ENCODE measurements at regions not wholly inside any gene's neighbourhood (a gene's known extent, or its start where the extent isn't known, plus 50 kb on each side); places are given as distances from the start of the nearest gene placed in this dataset.

DNA sequence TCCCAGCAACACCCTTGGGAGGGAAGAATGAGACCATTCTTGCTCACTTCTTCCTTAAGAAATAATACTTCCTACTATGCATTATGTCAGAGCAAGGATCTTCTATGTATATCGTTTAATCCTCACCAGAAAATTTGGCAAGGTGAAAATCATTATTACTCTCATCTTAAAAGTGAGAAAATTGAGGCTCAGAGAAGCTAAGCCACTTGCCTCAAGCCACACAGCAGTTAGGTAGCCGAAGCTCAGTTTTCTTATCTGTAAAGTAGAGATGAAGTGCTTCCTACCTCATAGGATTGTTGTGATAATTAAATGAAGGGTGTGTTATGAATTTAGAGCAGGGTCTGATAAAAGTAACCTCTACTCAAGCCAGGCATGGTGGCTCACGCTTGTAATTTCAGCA is 368.9 kb upstream of the ASIC2 start:
- Histone ChIP-seq H2AFZ (ENCODE audit: insufficient read depth, low read depth, low read length, poor library complexity, severe bottlenecking) (no peak overlapping the region), H3K4me3 (ENCODE audit: control extremely low read depth in 1 of 5, extremely low read depth in 1 of 5, insufficient read depth in 1 of 5, low read depth in 2 of 5, low read length in 4 of 5) (no peak overlapping the region), H3K4me1 (ENCODE audit: control insufficient read depth in 2 of 2, insufficient read depth in 2 of 2, low read length in 2 of 2) (no peaks in the 10 kb centered on the region), H4K20me1 (ENCODE audit: control insufficient read depth, insufficient read depth, low read length, poor library complexity, severe bottlenecking) (no peaks in the 10 kb centered on the region), H3K9ac (ENCODE audit: low read length) (no peak overlapping the region), H3K36me3 (replicated peaks in 1 of 2; ENCODE audit: control extremely low read depth in 1 of 2, control insufficient read depth in 1 of 2, extremely low read depth in 1 of 2, insufficient read depth in 2 of 2, low read length in 1 of 2) (no peaks in the 10 kb centered on the region), H3K79me2 (ENCODE audit: control insufficient read depth, insufficient read depth, low read length) (no peaks in the 10 kb centered on the region), H3K9me3 (ENCODE audit: control extremely low read depth in 1 of 3, control insufficient read depth in 2 of 3, insufficient read depth in 1 of 3, low read length in 2 of 3) (peaks cover 0 to 12% (median 0%) of the 10 kb centered on the region in 3 donors), H3K4me2 (replicated peaks; ENCODE audit: low read depth, low read length, poor library complexity, severe bottlenecking) (no peak overlapping the region), H3K27ac (ENCODE audit: low read length in 2 of 2) (no peak overlapping the region), H3K27me3 (replicated peaks in 1 of 4; ENCODE audit: control extremely low read depth in 1 of 4, control insufficient read depth in 3 of 4, insufficient read depth in 4 of 4, low read length in 3 of 4) (no peaks in the 10 kb centered on the region)
- WGBS (ENCODE audit: insufficient coverage): no CpG with 5 or more reads among the region's 3 CpGs
- ChIA-PET CTCF (no interaction called here), POLR2A (no interaction called here)
- intact Hi-C loops (cut with micrococcal nuclease): no loop called here
- DNase-seq (no peak), ATAC-seq (ENCODE audit: low read depth) (no peak)
- H3K4me1 Mint-ChIP-seq: peaks cover under 1% of the 10 kb centered on the region
- H3K4me3 Mint-ChIP-seq: no peak overlapping the region
- H3K27ac Mint-ChIP-seq: no peak overlapping the region
- TF ChIP-seq, protein P1, sequence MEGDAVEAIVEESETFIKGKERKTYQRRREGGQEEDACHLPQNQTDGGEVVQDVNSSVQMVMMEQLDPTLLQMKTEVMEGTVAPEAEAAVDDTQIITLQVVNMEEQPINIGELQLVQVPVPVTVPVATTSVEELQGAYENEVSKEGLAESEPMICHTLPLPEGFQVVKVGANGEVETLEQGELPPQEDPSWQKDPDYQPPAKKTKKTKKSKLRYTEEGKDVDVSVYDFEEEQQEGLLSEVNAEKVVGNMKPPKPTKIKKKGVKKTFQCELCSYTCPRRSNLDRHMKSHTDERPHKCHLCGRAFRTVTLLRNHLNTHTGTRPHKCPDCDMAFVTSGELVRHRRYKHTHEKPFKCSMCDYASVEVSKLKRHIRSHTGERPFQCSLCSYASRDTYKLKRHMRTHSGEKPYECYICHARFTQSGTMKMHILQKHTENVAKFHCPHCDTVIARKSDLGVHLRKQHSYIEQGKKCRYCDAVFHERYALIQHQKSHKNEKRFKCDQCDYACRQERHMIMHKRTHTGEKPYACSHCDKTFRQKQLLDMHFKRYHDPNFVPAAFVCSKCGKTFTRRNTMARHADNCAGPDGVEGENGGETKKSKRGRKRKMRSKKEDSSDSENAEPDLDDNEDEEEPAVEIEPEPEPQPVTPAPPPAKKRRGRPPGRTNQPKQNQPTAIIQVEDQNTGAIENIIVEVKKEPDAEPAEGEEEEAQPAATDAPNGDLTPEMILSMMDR (IDR thresholded peaks at IDR 0.05): no peak
- TF ChIP-seq EZH2 (IDR thresholded peaks at IDR 0.05; ENCODE audit: borderline replicate concordance, insufficient read depth, low read depth, low read length, poor library complexity, severe bottlenecking): no peak
- H3K9me3 Mint-ChIP-seq (ENCODE audit: insufficient read depth): no peaks in the 10 kb centered on the region
- no peaks in the 10 kb centered on the region for H3K27me3 Mint-ChIP-seq

DNA sequence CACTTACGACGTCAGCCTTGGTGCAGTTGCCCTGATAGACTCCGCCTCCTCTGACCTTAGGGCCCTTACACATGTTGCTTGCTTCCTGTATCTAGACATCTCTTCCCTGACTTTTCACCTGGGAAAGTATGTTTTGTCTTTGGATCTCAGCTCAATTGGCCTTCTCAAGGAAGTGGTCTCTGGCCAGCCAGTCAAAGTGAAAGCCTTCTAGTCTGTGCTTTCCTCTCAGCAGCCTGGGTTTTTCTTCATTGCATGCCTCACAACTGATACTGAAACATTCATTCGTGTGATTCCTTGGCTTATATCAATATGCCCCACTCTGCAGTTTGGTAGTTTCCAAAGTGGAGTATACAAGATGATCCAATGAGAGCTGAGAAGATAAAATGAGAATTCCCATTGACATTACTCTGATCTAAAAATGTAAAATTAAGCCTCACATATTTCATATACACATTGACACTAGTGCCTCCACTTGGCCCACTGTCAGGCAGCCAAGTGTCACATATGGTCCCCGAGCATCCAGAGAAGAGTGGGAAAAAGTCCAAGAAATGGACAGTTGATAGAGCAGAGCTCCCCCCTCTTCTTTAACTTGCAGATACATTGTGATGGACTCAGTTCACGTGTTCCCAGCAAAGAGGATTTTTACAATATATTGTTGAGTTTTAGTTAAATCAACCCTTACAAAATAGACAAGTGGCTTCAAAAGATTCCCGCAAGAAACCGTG is 371.2 kb upstream of the ASIC2 start:
- Histone ChIP-seq H3K4me1 (ENCODE audit: control insufficient read depth in 2 of 2, insufficient read depth in 2 of 2, low read length in 2 of 2) (no peaks in the 10 kb centered on the region), H3K27me3 (replicated peaks in 1 of 4; ENCODE audit: control extremely low read depth in 1 of 4, control insufficient read depth in 3 of 4, insufficient read depth in 4 of 4, low read length in 3 of 4) (no peaks in the 10 kb centered on the region), H3K79me2 (ENCODE audit: control insufficient read depth, insufficient read depth, low read length) (no peaks in the 10 kb centered on the region), H2AFZ (ENCODE audit: insufficient read depth, low read depth, low read length, poor library complexity, severe bottlenecking) (no peak overlapping the region), H3K4me3 (ENCODE audit: control extremely low read depth in 1 of 5, extremely low read depth in 1 of 5, insufficient read depth in 1 of 5, low read depth in 2 of 5, low read length in 4 of 5) (no peak overlapping the region), H3K9ac (ENCODE audit: low read length) (no peak overlapping the region), H3K36me3 (replicated peaks in 1 of 2; ENCODE audit: control extremely low read depth in 1 of 2, control insufficient read depth in 1 of 2, extremely low read depth in 1 of 2, insufficient read depth in 2 of 2, low read length in 1 of 2) (no peaks in the 10 kb centered on the region), H3K4me2 (replicated peaks; ENCODE audit: low read depth, low read length, poor library complexity, severe bottlenecking) (no peak overlapping the region), H4K20me1 (ENCODE audit: control insufficient read depth, insufficient read depth, low read length, poor library complexity, severe bottlenecking) (no peaks in the 10 kb centered on the region), H3K9me3 (ENCODE audit: control extremely low read depth in 1 of 3, control insufficient read depth in 2 of 3, insufficient read depth in 1 of 3, low read length in 2 of 3) (peaks cover 0 to 5% (median 0%) of the 10 kb centered on the region in 3 donors), H3K27ac (ENCODE audit: low read length in 2 of 2) (no peak overlapping the region)
- ChIA-PET POLR2A (no interaction called here), CTCF (no interaction called here)
- peaks cover 10% of the 10 kb centered on the region for H3K4me1 Mint-ChIP-seq
- DNase-seq: no peak
- no peaks in the 10 kb centered on the region for H3K9me3 Mint-ChIP-seq (ENCODE audit: insufficient read depth)
- H3K27ac Mint-ChIP-seq: no peak overlapping the region
- no peaks in the 10 kb centered on the region for H3K27me3 Mint-ChIP-seq
- ATAC-seq (ENCODE audit: low read depth): no peak
- H3K4me3 Mint-ChIP-seq: no peak overlapping the region
- TF ChIP-seq, protein P1 (IDR thresholded peaks at IDR 0.05): no peak
- WGBS (ENCODE audit: insufficient coverage): 100% methylated on average over 3 of the region's 8 CpGs
- intact Hi-C loops (cut with micrococcal nuclease): no loop called here
